Activated CD4-positive, alpha-beta T cell treated with anti-CD3 and anti-CD28 coated beads, Interleukin-2, amount 10 ng/mL, durations not matched to agents 7 days and 5 days (primary cell): ENCODE measurements at regions not wholly inside any gene's neighbourhood (a gene's known extent, or its start where the extent isn't known, plus 50 kb on each side); places are given as distances from the start of the nearest gene placed in this dataset.

Source experiments
- CTCF ChIA-PET: fragments of 350-600 bp; sonication (Branson Sonifier 250); formaldehyde crosslinking; loops from one replicate; lab custom pipeline; 2021; ENCODE audit warnings: antibody characterized with exemption; lab: Charles Lee
- POLR2A ChIA-PET: fragments of 350-600 bp; sonication (Branson Sonifier 250); formaldehyde crosslinking; loops from one replicate; lab custom pipeline; 2021; ENCODE audit warnings: antibody characterized with exemption; lab: Charles Lee
- DNase-seq: peaks from one replicate; pipeline ENCODE4 v3.0.0-alpha.2; 2020
- H3K27ac Mint-ChIP-seq: one replicate; pipeline ENCODE4 v1.8.0; 2021; ENCODE audit warnings: mild to moderate bottlenecking, moderate library complexity, mixed read lengths
- H3K27me3 Mint-ChIP-seq: one replicate; pipeline ENCODE4 v1.8.0; 2021; ENCODE audit warnings: mixed read lengths
- H3K36me3 Mint-ChIP-seq: one replicate; pipeline ENCODE4 v1.8.0; 2021; ENCODE audit warnings: low read depth, mixed read lengths
- H3K4me1 Mint-ChIP-seq: one replicate; pipeline ENCODE4 v1.8.0; 2021; ENCODE audit warnings: mixed read lengths
- H3K4me3 Mint-ChIP-seq: one replicate; pipeline ENCODE4 v1.8.0; 2021; ENCODE audit warnings: mild to moderate bottlenecking, moderate library complexity, mixed read lengths
- H3K9me3 Mint-ChIP-seq: one replicate; pipeline ENCODE4 v1.8.0; 2021; ENCODE audit warnings: mixed read lengths

DNA sequence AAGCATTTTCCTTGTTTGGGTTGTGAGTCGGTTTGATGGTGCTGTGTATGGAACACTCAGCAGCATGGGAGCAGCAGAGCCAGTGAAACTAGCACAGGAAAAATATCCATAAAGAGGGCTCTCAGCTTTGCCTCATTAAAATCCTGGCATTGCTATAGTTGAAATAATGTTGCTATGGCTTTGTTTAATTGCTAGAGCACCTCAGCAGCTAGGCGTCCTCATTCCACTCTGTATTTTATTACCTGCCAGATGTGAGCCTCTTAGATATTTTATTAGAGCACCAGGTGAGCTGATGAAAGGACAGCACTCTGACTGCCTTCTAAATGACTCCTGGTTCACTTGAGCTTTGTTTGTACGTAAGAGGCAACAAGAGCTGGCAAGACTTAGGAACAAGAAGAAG, 232.4 kb downstream of the MTX2 start:
- Mint-ChIP-seq H3K9me3 (no peaks in the 10 kb centered on the region), H3K4me3 (no peak overlapping the region), H3K27ac (no peak overlapping the region), H3K27me3 (peaks cover 20% of the 10 kb centered on the region), H3K36me3 (no peaks in the 10 kb centered on the region), H3K4me1 (peaks cover 2% of the 10 kb centered on the region)
- POLR2A ChIA-PET, result no interaction called here
- DNase-seq, result no peak
- CTCF ChIA-PET, result no interaction called here

DNA sequence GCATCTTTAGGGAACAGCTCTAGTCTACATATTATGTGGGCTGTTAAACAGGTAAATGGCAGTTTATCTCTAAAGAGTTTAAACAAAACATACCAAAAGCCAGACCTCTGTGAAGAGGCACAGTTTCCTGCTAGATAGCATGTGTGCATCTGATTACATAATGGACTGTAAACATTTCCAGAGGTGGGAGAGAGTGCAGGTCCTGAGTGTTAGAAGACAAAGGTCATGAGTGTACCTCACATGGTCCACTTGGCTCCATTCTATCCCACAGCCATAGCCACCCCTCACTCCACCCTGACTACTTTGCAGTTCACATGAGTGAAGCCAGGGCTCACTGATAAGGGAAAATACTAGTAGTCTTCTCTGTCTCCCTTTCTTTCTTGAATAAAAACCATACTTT, 233.4 kb downstream of the MTX2 start:
- Mint-ChIP-seq H3K4me3 (no peak overlapping the region), H3K9me3 (no peaks in the 10 kb centered on the region), H3K27ac (no peak overlapping the region), H3K36me3 (no peaks in the 10 kb centered on the region), H3K27me3 (peaks cover 20% of the 10 kb centered on the region), H3K4me1 (no peaks in the 10 kb centered on the region)
- POLR2A ChIA-PET, result no interaction called here
- CTCF ChIA-PET, result no interaction called here
- DNase-seq, result no peak

DNA sequence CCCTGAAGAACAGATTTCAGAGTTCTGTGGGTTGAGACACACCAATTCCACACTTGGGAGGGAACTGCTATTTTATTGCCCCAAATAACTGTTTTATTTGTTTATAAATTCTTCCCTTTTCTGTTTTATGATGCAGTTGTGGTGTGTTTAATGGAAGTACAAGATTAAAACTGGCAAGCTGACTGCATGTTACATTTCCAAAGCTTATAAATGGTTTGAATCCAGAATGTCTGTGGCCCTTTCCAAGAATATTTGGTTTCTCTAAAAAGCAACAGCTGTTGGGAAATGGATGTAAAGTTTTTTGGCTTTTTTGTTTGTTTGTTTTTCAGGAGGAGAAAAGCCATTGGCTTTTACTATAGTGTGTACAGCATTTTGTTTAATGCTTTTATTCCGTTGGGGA, 234.5 kb downstream of the MTX2 start:
- Mint-ChIP-seq H3K9me3 (no peaks in the 10 kb centered on the region), H3K27ac (no peak overlapping the region), H3K27me3 (peaks cover 20% of the 10 kb centered on the region), H3K36me3 (no peaks in the 10 kb centered on the region), H3K4me3 (no peak overlapping the region), H3K4me1 (peaks cover 6% of the 10 kb centered on the region)
- POLR2A ChIA-PET, result no interaction called here
- CTCF ChIA-PET, result interaction anchor here (0.7 kb wide), 1 partner anchor 1008 kb away, joined by 3 read pairs; no protein-coding TSS in a partner anchor
- no peak for DNase-seq

DNA sequence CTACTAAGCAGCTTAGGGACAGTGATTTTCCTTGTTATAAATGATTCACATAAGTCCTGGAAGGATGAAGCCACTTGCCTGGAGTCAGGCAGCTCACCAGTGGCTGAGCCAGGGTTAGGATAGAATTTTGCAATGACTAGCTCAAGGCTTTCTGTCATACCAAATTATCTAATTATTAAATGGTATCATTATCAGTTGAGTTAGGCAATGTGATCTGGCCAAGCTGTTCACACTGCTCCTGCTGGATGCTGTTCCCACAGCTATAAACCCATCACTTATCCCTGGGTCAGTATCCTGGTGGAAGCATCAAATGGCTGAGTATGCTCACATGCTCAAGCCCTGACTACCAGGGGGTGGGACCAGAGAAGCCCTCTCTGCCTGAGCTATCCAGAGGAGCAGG, 235.2 kb downstream of the MTX2 start:
- H3K4me3 Mint-ChIP-seq, result no peak overlapping the region
- H3K36me3 Mint-ChIP-seq, result no peaks in the 10 kb centered on the region
- peaks cover 20% of the 10 kb centered on the region for H3K27me3 Mint-ChIP-seq
- H3K27ac Mint-ChIP-seq, result no peak overlapping the region
- H3K9me3 Mint-ChIP-seq, result no peaks in the 10 kb centered on the region
- CTCF ChIA-PET, result no interaction called here
- POLR2A ChIA-PET, result no interaction called here
- peaks cover 11% of the 10 kb centered on the region for H3K4me1 Mint-ChIP-seq
- no peak for DNase-seq

DNA sequence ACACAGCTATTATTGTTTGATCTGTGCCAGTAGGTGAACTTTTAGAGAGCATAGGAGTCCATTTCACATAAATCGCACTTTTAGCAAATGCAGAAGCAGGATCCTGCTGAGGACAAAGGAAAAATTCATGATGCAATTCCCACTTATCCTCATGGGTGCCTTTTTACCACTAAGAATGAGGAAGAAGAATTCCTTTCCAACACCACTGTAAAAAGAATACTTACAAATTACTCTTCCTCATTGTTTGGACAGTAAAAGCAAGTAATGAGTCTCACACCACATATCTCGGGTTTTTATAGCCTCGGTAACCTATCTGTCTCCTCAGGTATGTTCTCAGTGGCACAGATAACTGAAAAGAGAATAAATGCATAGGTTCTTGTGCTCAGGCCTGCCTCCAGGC, 238.5 kb downstream of the MTX2 start:
- Mint-ChIP-seq H3K4me3 (no peak overlapping the region), H3K9me3 (no peaks in the 10 kb centered on the region), H3K4me1 (peaks cover 11% of the 10 kb centered on the region), H3K36me3 (no peaks in the 10 kb centered on the region), H3K27me3 (peaks cover 14% of the 10 kb centered on the region), H3K27ac (no peak overlapping the region)
- no peak for DNase-seq
- POLR2A ChIA-PET, result no interaction called here
- CTCF ChIA-PET, result no interaction called here

DNA sequence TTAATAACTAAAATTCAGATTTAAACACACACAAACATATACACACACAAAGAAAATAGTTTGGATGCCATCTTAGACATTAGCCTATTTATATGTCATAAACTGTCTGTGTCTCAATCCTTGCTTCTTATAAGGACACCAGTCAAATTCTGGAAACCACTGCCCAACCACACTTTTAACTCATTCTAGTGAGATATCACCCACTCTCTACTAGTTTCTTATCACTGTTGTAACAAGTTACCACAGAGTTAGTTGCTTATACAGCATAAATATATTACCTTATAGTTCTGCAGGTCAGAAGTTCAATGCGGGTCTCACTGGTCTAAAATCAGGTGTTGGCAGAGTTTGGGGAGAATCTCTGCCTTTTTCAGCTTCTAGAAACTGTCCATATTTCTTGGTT, 239.1 kb downstream of the MTX2 start:
- peaks cover 11% of the 10 kb centered on the region for H3K4me1 Mint-ChIP-seq
- POLR2A ChIA-PET, result no interaction called here
- no peak for DNase-seq
- no peak overlapping the region for H3K27ac Mint-ChIP-seq
- no peaks in the 10 kb centered on the region for H3K36me3 Mint-ChIP-seq
- no peak overlapping the region for H3K4me3 Mint-ChIP-seq
- no peaks in the 10 kb centered on the region for H3K9me3 Mint-ChIP-seq
- CTCF ChIA-PET, result no interaction called here
- H3K27me3 Mint-ChIP-seq, result peaks cover 11% of the 10 kb centered on the region

DNA sequence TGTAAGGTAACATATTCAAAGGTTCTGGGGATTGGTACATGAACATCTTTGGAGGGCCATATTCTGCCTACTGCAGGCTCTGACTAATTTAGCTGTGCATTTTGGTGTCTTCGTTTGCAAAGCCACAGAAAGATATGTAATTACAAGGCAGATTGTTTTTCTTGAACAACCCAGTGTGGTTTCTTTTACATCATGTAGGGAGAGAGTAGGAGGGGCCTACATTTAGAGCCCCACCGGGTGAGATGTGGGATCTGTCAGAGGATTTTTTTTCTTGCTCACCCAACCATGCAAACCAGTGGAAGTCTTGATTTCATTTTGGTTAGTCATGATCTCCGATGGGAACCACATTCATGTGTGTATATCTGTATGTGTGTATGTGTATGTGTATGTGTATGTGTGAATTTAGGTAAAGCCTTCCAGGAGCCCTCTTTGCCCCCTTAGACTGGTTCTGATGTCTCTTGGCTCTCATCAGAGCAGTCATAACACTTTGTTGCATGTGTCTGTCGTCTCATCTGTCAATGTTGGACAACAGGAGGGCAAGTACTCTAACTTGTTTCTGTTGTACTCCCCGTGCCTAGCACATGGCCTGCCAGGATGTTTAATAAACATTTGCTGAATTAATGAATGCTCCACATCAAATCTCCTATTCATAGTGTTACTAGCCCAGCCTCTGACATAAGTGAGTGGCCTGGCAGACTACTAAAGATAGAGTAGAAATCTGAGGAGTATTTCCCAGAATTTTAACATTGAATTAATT, 239.9 kb downstream of the MTX2 start:
- peaks cover 5% of the 10 kb centered on the region for H3K27me3 Mint-ChIP-seq
- H3K36me3 Mint-ChIP-seq, result no peaks in the 10 kb centered on the region
- peaks cover 11% of the 10 kb centered on the region for H3K4me1 Mint-ChIP-seq
- no peaks in the 10 kb centered on the region for H3K9me3 Mint-ChIP-seq
- H3K4me3 Mint-ChIP-seq, result no peak overlapping the region
- H3K27ac Mint-ChIP-seq, result no peak overlapping the region
- DNase-seq, result no peak
- ChIA-PET POLR2A (no interaction called here), CTCF (no interaction called here)

DNA sequence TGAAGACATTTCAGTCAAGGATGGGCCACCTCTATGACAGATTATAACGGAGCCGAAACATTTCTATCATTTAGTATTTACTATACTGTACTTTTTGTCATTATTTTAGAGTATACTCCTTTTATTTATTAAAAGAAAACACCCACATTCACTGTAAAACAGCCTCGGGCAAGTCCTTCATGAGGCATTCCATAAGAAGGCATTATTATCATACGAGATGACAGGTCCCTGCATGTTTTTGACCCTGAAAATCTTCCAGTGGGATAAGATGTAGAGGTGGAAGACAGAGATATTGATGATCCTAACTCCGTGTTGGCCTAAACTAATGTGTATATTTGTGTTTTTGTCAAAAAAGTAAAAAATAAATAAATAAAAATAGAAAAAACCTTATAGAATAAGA, 245.0 kb downstream of the MTX2 start:
- Mint-ChIP-seq H3K36me3 (no peaks in the 10 kb centered on the region), H3K27ac (no peak overlapping the region), H3K27me3 (peaks cover 5% of the 10 kb centered on the region), H3K4me3 (no peak overlapping the region), H3K9me3 (no peaks in the 10 kb centered on the region), H3K4me1 (peaks cover 17% of the 10 kb centered on the region)
- DNase-seq, result no peak
- ChIA-PET POLR2A (no interaction called here), CTCF (no interaction called here)

DNA sequence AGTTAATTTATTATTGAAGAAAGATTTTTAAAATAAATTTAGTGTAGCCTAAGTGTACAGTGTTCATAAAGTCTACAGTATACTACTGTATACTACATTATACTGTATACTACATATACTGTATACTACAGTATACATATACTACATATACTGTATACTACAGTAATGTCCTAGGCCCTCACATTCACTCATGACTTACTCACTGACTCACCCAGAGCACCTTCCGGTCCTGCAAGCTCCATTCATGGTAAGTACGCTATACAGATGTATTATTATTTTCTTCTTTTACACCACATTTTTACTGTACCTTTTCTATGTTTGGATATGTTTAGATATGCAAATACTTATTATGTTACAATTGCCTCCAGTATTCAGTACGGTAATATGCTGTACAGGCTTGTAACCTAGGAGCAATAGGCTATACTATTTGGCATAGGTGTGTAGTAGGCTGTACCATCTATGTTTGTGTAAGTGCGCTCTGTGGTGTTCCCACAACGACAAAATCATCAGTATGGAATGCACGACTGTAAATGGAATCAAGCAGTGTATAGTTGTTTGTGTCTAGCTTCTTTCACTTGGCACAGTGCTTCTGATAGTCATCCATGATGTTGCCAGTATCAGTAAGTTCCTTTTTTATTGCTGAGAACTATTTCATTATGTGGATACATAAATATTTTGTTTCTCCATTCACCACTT, 245.7 kb downstream of the MTX2 start:
- Mint-ChIP-seq H3K27me3 (peaks cover 5% of the 10 kb centered on the region), H3K36me3 (no peaks in the 10 kb centered on the region), H3K4me3 (no peak overlapping the region), H3K9me3 (no peaks in the 10 kb centered on the region), H3K27ac (no peak overlapping the region), H3K4me1 (peaks cover 16% of the 10 kb centered on the region)
- CTCF ChIA-PET, result no interaction called here
- DNase-seq, result no peak
- POLR2A ChIA-PET, result no interaction called here

DNA sequence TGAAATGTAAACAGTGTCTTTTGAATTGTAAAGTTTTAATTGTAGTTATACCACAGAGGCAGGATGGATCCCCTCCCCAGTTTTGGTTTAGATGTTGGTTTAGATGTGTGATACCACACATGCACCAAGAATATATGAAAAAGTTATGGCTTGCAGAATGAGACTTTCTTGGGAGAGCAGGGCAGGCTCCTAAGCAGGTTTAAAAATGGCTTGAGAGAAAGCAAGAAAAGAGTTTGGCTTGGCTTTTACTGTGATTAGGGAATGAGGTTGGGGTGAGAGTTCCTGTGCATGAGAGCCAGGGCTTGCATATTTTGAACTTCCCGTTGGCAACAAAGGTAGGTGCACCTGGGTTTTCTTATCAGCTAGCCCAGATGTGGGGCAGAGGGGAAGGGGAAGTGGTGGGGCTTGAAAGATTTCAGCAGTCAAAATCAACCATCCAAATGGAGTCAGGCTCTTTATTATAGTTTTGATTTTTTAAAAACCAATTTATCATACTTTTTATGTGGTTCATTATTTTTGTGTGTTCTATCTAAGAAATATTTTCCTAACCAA, 246.9 kb downstream of the MTX2 start:
- Mint-ChIP-seq H3K4me1 (peaks cover 16% of the 10 kb centered on the region), H3K27me3 (peaks cover 5% of the 10 kb centered on the region), H3K36me3 (no peaks in the 10 kb centered on the region), H3K4me3 (no peak overlapping the region), H3K27ac (peak overlapping the region; percentile 52), H3K9me3 (no peaks in the 10 kb centered on the region)
- ChIA-PET CTCF (no interaction called here), POLR2A (no interaction called here)
- DNase-seq, result peak; percentile 15

DNA sequence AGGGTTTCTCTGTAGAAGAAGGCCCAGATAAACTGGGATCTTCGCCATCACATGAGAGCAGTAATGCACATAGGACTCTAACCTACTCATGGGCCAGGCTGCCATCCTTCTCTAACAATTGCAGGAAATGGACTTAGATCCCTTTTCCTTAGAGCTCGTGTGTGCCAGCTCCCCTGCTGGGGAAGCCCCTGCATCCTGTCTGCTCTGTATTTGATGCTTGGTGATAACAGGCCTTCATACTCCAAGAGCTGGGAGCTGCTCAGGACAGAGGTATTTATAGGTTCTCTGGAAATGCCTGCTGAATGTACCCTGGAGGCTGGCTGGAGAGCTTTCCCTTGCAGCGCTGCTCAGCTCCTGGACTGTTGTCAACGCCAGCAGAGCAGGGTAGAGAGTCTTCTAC, 249.6 kb downstream of the MTX2 start:
- Mint-ChIP-seq H3K4me1 (peaks cover 16% of the 10 kb centered on the region), H3K27me3 (peaks cover 5% of the 10 kb centered on the region), H3K9me3 (no peaks in the 10 kb centered on the region), H3K27ac (no peak overlapping the region), H3K36me3 (no peaks in the 10 kb centered on the region), H3K4me3 (no peak overlapping the region)
- POLR2A ChIA-PET, result no interaction called here
- no peak for DNase-seq
- CTCF ChIA-PET, result no interaction called here

DNA sequence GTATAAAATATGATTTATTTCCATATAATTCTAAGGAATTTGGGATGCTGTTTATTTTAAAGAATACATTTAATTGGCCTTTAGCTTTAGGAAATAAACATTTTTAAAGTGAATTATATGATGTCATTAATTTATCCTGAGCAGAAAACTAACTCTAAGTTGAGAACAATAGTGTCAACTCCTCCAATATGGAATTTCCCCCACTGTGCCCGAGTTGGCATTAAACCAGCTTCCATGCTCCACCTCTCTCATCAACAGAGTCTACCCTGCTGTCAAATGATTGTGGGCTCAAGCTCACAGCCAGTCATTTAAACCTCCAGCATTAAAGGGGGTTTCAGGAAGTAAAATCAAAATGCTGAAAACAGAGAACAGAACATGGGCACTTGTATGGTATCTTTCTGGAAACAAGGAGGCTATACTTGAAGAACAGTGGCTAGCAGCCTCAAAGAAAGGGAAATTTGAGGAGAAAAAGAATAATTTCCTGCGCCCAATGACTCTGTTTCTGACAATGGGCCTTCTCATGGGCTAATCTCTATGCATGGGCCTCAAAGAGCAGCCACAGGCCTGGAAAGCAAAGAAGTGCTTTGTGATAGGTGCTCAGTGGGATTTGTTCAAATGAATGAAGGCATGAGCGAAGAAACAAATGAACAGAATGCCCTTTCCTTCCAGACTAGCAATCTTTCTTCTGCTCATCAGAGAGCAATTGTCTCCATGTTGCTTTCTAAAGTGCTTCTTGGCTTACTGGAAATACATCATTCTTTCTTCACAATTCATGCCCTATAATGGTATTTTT, 252.8 kb downstream of the MTX2 start:
- Mint-ChIP-seq H3K27ac (no peak overlapping the region), H3K4me1 (no peaks in the 10 kb centered on the region), H3K9me3 (no peaks in the 10 kb centered on the region), H3K36me3 (no peaks in the 10 kb centered on the region), H3K4me3 (no peak overlapping the region), H3K27me3 (peaks cover 8% of the 10 kb centered on the region)
- no peak for DNase-seq
- ChIA-PET CTCF (interaction anchor here (1.2 to 1.4 kb wide), 2 partner anchors 22 to 32 kb away, joined by 3 read pairs; no protein-coding TSS in a partner anchor), POLR2A (no interaction called here)

DNA sequence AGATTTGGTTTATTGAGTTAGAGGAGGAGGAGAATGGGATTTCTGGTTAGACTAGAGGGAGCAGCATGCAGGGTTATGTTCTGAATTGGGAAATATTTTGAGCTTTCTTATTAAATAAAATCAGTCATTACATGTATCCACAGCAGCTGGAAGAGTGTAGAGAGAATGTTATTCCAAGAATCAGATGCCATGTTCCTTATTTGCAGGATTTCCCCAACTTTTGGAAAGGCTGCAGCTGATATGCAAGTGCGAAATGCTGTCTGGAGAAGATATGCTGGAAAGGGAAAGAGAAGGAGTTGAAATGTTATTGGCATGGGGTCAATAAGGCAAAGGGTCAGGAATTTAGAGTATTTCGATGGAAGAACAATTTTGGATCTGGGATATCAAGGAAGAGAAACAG, 255.8 kb downstream of the MTX2 start:
- no peak overlapping the region for H3K4me3 Mint-ChIP-seq
- no peaks in the 10 kb centered on the region for H3K9me3 Mint-ChIP-seq
- H3K27ac Mint-ChIP-seq, result no peak overlapping the region
- H3K36me3 Mint-ChIP-seq, result no peaks in the 10 kb centered on the region
- POLR2A ChIA-PET, result no interaction called here
- DNase-seq, result no peak
- CTCF ChIA-PET, result no interaction called here
- H3K27me3 Mint-ChIP-seq, result peaks cover 22% of the 10 kb centered on the region
- H3K4me1 Mint-ChIP-seq, result no peaks in the 10 kb centered on the region
